SU-DHL-6 (cell line): ENCODE measurements at regions not wholly inside any gene's neighbourhood (a gene's known extent, or its start where the extent isn't known, plus 50 kb on each side); places are given as distances from the start of the nearest gene placed in this dataset.

Source experiments
- CTCF ChIP-seq: fragments of 200-600 bp; sonication (generic); IDR thresholded peaks from one replicate; pipeline ENCODE4 v1.5.1; 2017; ENCODE audit warnings: antibody characterized with exemption, mild to moderate bottlenecking, low read length, moderate library complexity; ENCODE audit not compliant: insufficient read depth, poor library complexity, severe bottlenecking
- EZH2phosphoT487 ChIP-seq: fragments of 200-600 bp; sonication (generic), shearing (Covaris generic); conservative IDR thresholded peaks from 2 replicates; pipeline ENCODE4 v1.6.1; 2018; ENCODE audit warnings: mild to moderate bottlenecking, antibody characterized with exemption, low read length, moderate library complexity, mixed read lengths

- TF ChIP-seq CTCF (no peak), EZH2phosphoT487 (no peak)
These were observed 140.3 kb upstream of the NSMCE3 start for GRCh38 chr15:29409890-29410289.
